K562 (cell line): ENCODE measurements at regions not wholly inside any gene's neighbourhood (a gene's known extent, or its start where the extent isn't known, plus 50 kb on each side); places are given as distances from the start of the nearest gene placed in this dataset.

Source experiments
- ATAC-seq: fragments of 200-7000 bp; cut with Tn5 transposase; 3 replicates; pipeline ENCODE4 v1.9.1; 2020; ENCODE audit warnings: moderate library complexity
- BruUV-seq: library from RNA; stranded (reverse); fragments of 400-500 nt; replicated peaks from 2 replicates; lab custom pipeline; 2021; lab: Mats Ljungman, UMichigan
- CTCF ChIA-PET: fragments of 300-600 bp; formaldehyde crosslinking; extraction: SDS; loops from one replicate; lab custom pipeline; 2021; ENCODE audit warnings: low intra/inter-chr PET ratio; lab: Yijun Ruan, JAX
- POLR2A ChIA-PET: fragments of 300-600, 350-650 bp; sonication (Branson Sonifier 250); formaldehyde crosslinking; extraction: SDS; loops from one replicate; lab custom pipeline; 2021; ENCODE audit warnings: antibody characterized with exemption, inconsistent platforms; lab: Yijun Ruan, JAX
- DNase-seq, 4 experiments: peaks; one replicate each; pipeline versions ENCODE4 v3.0.0 to v3.0.0-alpha.2; 2011 to 2018; ENCODE audit warnings: low spot score in 3 of 4, mixed read lengths in 3 of 4; ENCODE audit errors: extremely low read depth in 1 of 4
- FAIRE-seq: peaks from 2 replicates; lab custom pipeline; 2011; peaks lifted over from hg19 to GRCh38; lab: Jason Lieb, UNC
- H2AFZ ChIP-seq: 2 replicates; pipeline ENCODE4 v1.6.0; 2011; ENCODE audit warnings: low read depth, low read length, control low read depth, inconsistent platforms
- H3K27ac ChIP-seq: fragments of 200-600 bp; 3 replicates; pipeline ENCODE4 v1.8.0; 2011; ENCODE audit warnings: low read depth, mild to moderate bottlenecking, control low read depth, inconsistent platforms, low read length, moderate library complexity, mixed read lengths; ENCODE audit errors: extremely low read depth
- H3K27me3 ChIP-seq, 2 experiments: fragments of 300-600 bp in 1 of 2; 2 replicates in 1 of 2; 3 replicates in 1 of 2; pipeline versions ENCODE4 v1.6.0 to v1.8.0; 2011; ENCODE audit warnings: inconsistent platforms in 2 of 2, low read length in 2 of 2, mild to moderate bottlenecking in 1 of 2, mixed read lengths in 1 of 2, moderate library complexity in 1 of 2; ENCODE audit not compliant: control insufficient read depth in 2 of 2, insufficient read depth in 2 of 2
- H3K36me3 ChIP-seq: fragments of 300-600 bp; 3 replicates; pipeline ENCODE4 v1.8.0; 2011; ENCODE audit warnings: mild to moderate bottlenecking, low read length, inconsistent platforms; ENCODE audit not compliant: control insufficient read depth, insufficient read depth
- H3K4me1 ChIP-seq, 2 experiments: fragments of 200-600 bp in 1 of 2; replicated peaks in 1 of 2; 2 replicates in 1 of 2; 3 replicates in 1 of 2; pipeline versions ENCODE4 v1.5.1 to v1.8.0; 2011; ENCODE audit warnings: inconsistent platforms in 2 of 2, low read length in 2 of 2, mild to moderate bottlenecking in 1 of 2, mixed read lengths in 1 of 2, moderate library complexity in 1 of 2; ENCODE audit not compliant: control insufficient read depth in 2 of 2, insufficient read depth in 2 of 2
- H3K4me2 ChIP-seq: 2 replicates; pipeline ENCODE4 v1.6.1; 2011; ENCODE audit warnings: low read length, control low read depth, inconsistent platforms, mixed read lengths; ENCODE audit not compliant: insufficient read depth
- H3K4me3 ChIP-seq: fragments of 200-600 bp; sonication (generic), shearing (Covaris generic); 2 replicates; pipeline ENCODE4 v1.5.1; 2016; ENCODE audit warnings: control low read depth, inconsistent platforms
- H3K79me2 ChIP-seq: fragments of 200-600 bp; 3 replicates; pipeline ENCODE4 v1.8.0; 2011; ENCODE audit warnings: low read length, inconsistent platforms; ENCODE audit not compliant: control insufficient read depth, insufficient read depth
- H3K9ac ChIP-seq, 2 experiments: 2 replicates each; pipeline versions ENCODE4 v1.6.0 to v1.6.1; 2011; ENCODE audit warnings: low read depth in 2 of 2, low read length in 2 of 2, control low read depth in 1 of 2, inconsistent platforms in 1 of 2, mild to moderate bottlenecking in 1 of 2, mixed read lengths in 1 of 2; ENCODE audit not compliant: insufficient read depth in 1 of 2
- H3K9me1 ChIP-seq: one replicate; pipeline ENCODE4 v1.6.0; 2011; ENCODE audit warnings: inconsistent platforms, mild to moderate bottlenecking, low read length, moderate library complexity; ENCODE audit not compliant: control insufficient read depth, insufficient read depth
- H3K9me3 ChIP-seq: replicated peaks from 2 replicates; pipeline ENCODE4 v1.5.1; 2011; ENCODE audit warnings: low read depth, low read length, inconsistent platforms; ENCODE audit not compliant: control insufficient read depth, insufficient read depth
- H4K20me1 ChIP-seq: replicated peaks from 2 replicates; pipeline ENCODE4 v1.6.1; 2011; ENCODE audit warnings: low read length, inconsistent platforms, mixed read lengths; ENCODE audit not compliant: control insufficient read depth, insufficient read depth
- NR3C1 ChIP-seq: sonication (generic); formaldehyde crosslinking; IDR thresholded peaks from 2 replicates; pipeline ENCODE4 v1.8.1; 2022; ENCODE audit warnings: missing genetic modification reagents
- PML ChIP-seq: IDR thresholded peaks from 2 replicates; pipeline ENCODE4 v1.6.1; 2012; ENCODE audit warnings: low read length, inconsistent platforms
- POLR2A ChIP-seq: fragments of 450-650 bp; conservative IDR thresholded peaks from 2 replicates; pipeline ENCODE4 v1.6.1; 2016
- POLR2AphosphoS5 ChIP-seq: IDR thresholded peaks from 2 replicates; pipeline ENCODE4 v1.6.1; 2011; ENCODE audit warnings: mild to moderate bottlenecking, low read depth, low read length, moderate library complexity; ENCODE audit not compliant: control insufficient read depth, insufficient read depth
- RBFOX2 ChIP-seq: fragments of 200-400 bp; formaldehyde crosslinking; IDR thresholded peaks from 2 replicates; pipeline ENCODE4 v1.6.1; 2017; ENCODE audit warnings: low read depth, mild to moderate bottlenecking, low read length, moderate library complexity
- ZC3H8 ChIP-seq: fragments of 450-650 bp; IDR thresholded peaks from 2 replicates; pipeline ENCODE4 v1.6.1; 2017
- WGBS: fragments of 100-300 bp; shearing (Covaris generic); methylation state at CpG from one replicate; pipeline ENCODE4 v1.1.6; 2016; ENCODE audit warnings: low coverage, mixed read lengths; ENCODE audit not compliant: insufficient coverage; ENCODE audit errors: missing lambda C conversion rate; 5-methylcytosine and 5-hydroxymethylcytosine counted together
- in situ Hi-C: fragments of 300-500 bp; cut with MboI; formaldehyde crosslinking; loops from 4 replicates; pipeline ENCODE4 v1.15.0; 2018; ENCODE audit warnings: inconsistent platforms, mixed read lengths
- intact Hi-C: fragments of 100-400 bp; cut with micrococcal nuclease; formaldehyde crosslinking; loops from 2 replicates; pipeline ENCODE4 v1.14.2; 2022
- TF ChIP-seq, protein P1 (sequence below), 2 experiments: fragments of 450-650 bp in 1 of 2; IDR thresholded peaks; 2 replicates each; pipeline ENCODE4 v1.6.1; 2011 to 2017; ENCODE audit warnings: low read depth in 2 of 2, antibody characterized with exemption in 1 of 2, borderline replicate concordance in 1 of 2, low read length in 1 of 2, mild to moderate bottlenecking in 1 of 2, mixed read lengths in 1 of 2; ENCODE audit not compliant: control insufficient read depth in 1 of 2
- TF ChIP-seq, protein P2 (sequence below): fragments of 250-450 bp; sonication (Bioruptor Pico); IDR thresholded peaks from 2 replicates; pipeline ENCODE4 v1.4.0; 2020
- TF ChIP-seq, protein P3 (sequence below): fragments of 250-450 bp; sonication (Bioruptor Pico); IDR thresholded peaks from 2 replicates; pipeline ENCODE4 v1.8.0; 2021; ENCODE audit warnings: moderate library complexity, mild to moderate bottlenecking, inconsistent platforms
- TF ChIP-seq, protein P4 (sequence below): fragments of 200-800 bp; sonication (Bioruptor generic); IDR thresholded peaks from 2 replicates; pipeline ENCODE4 v1.6.1; 2016; ENCODE audit warnings: missing genetic modification characterization, missing compliant biosample characterization

DNA sequence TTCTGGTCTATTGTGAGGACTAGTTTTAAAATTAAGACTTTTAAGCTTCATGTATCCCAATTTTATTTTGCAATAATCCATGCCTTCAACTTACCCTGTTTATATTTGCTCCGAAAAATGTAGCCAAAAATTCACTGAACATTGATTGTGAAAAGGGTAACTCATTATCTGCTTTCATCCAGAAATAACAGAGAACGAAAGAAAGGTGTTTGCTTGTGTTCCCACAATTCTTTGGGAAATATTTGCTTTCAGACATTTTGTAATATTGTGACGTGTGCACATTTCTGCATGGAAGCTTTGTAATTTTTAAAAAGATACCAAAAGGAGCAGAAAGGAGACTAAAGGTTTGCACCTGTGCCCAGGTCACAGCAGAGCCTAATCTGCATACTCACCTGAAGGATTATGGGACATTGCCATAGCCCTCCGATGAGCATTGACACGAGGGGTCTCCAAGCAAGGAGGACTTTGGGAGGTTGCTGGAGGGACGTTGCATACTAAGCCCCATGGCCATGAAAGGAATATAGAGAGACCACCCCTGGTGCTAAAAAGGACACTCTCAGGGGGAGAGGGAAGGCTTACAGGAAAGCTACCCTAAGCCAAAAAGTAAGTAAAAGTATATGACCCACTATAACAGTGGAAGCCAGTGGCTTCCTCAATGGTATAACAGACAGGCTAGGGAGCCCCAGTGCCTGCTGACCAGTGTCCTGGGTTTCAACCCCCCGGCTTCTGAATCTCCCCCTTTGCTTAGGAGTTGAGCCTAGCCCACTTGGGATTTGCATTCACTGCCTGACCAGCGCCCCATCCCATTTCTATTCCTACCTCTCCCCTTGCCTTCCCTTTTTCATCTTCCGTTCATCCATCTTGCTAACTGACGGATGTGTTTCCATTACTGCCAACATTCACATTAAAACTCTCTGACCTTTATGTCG, 148.6 kb upstream of the ZC3H12A start:
- peak; percentile 79 for ATAC-seq
- WGBS: under 1% methylated on average over 11 of the region's 11 CpGs
- Histone ChIP-seq H3K9me1 (no peaks in the 10 kb centered on the region), H3K4me3 (no peak overlapping the region), H3K27me3 (peaks cover 2 to 11% of the 10 kb centered on the region in 2 experiments; a peak in 2 of 5 replicates), H2AFZ (no peak overlapping the region), H3K4me2 (no peak overlapping the region), H3K36me3 (no peaks in the 10 kb centered on the region), H3K4me1 (no peaks in the 10 kb centered on the region), H4K20me1 (no peaks in the 10 kb centered on the region), H3K27ac (no peak overlapping the region), H3K79me2 (no peaks in the 10 kb centered on the region), H3K9ac (no peak overlapping the region), H3K9me3 (no peaks in the 10 kb centered on the region)
- peak in 1 of 4 experiments; percentile 18 for DNase-seq
- ChIA-PET POLR2A (no interaction called here), CTCF (no interaction called here)
- no peak for FAIRE-seq
- no TSS peak for BruUV-seq
- in situ Hi-C loops: no loop called here
- intact Hi-C loops: loop anchor here (10.0 kb wide), 3 partner anchors 109 to 751 kb away; no protein-coding TSS in a partner anchor
- TF ChIP-seq PML: peak; percentile 74; the same call in 1 of the 2 replicates
- TF ChIP-seq NR3C1 (CRISPR knock-in tag): no peak
- TF ChIP-seq RBFOX2: peak; percentile 52
- peak; percentile 82 for TF ChIP-seq POLR2A
- peak; percentile 83; the same call in 1 of the 2 replicates for TF ChIP-seq ZC3H8
- TF ChIP-seq, protein P1, sequence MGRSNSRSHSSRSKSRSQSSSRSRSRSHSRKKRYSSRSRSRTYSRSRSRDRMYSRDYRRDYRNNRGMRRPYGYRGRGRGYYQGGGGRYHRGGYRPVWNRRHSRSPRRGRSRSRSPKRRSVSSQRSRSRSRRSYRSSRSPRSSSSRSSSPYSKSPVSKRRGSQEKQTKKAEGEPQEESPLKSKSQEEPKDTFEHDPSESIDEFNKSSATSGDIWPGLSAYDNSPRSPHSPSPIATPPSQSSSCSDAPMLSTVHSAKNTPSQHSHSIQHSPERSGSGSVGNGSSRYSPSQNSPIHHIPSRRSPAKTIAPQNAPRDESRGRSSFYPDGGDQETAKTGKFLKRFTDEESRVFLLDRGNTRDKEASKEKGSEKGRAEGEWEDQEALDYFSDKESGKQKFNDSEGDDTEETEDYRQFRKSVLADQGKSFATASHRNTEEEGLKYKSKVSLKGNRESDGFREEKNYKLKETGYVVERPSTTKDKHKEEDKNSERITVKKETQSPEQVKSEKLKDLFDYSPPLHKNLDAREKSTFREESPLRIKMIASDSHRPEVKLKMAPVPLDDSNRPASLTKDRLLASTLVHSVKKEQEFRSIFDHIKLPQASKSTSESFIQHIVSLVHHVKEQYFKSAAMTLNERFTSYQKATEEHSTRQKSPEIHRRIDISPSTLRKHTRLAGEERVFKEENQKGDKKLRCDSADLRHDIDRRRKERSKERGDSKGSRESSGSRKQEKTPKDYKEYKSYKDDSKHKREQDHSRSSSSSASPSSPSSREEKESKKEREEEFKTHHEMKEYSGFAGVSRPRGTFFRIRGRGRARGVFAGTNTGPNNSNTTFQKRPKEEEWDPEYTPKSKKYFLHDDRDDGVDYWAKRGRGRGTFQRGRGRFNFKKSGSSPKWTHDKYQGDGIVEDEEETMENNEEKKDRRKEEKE (IDR thresholded peaks at IDR 0.05; ENCODE audit: borderline replicate concordance in 1 of 2, control insufficient read depth in 1 of 2, low read depth in 2 of 2, low read length in 1 of 2): peak in 1 of 2 experiments; percentile 74; a peak in 1 of 4 replicates
- TF ChIP-seq, protein P2, sequence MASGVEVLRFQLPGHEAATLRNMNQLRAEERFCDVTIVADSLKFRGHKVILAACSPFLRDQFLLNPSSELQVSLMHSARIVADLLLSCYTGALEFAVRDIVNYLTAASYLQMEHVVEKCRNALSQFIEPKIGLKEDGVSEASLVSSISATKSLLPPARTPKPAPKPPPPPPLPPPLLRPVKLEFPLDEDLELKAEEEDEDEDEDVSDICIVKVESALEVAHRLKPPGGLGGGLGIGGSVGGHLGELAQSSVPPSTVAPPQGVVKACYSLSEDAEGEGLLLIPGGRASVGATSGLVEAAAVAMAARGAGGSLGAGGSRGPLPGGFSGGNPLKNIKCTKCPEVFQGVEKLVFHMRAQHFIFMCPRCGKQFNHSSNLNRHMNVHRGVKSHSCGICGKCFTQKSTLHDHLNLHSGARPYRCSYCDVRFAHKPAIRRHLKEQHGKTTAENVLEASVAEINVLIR (CRISPR knock-in tag): no peak
- peak; percentile 87; the same call in 1 of the 2 replicates for TF ChIP-seq POLR2AphosphoS5
- TF ChIP-seq, protein P3, sequence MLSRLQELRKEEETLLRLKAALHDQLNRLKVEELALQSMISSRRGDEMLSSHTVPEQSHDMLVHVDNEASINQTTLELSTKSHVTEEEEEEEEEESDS: 0 out of 2 replicates have a peak, but pooled peaks have one; percentile 39
- TF ChIP-seq, protein P4, sequence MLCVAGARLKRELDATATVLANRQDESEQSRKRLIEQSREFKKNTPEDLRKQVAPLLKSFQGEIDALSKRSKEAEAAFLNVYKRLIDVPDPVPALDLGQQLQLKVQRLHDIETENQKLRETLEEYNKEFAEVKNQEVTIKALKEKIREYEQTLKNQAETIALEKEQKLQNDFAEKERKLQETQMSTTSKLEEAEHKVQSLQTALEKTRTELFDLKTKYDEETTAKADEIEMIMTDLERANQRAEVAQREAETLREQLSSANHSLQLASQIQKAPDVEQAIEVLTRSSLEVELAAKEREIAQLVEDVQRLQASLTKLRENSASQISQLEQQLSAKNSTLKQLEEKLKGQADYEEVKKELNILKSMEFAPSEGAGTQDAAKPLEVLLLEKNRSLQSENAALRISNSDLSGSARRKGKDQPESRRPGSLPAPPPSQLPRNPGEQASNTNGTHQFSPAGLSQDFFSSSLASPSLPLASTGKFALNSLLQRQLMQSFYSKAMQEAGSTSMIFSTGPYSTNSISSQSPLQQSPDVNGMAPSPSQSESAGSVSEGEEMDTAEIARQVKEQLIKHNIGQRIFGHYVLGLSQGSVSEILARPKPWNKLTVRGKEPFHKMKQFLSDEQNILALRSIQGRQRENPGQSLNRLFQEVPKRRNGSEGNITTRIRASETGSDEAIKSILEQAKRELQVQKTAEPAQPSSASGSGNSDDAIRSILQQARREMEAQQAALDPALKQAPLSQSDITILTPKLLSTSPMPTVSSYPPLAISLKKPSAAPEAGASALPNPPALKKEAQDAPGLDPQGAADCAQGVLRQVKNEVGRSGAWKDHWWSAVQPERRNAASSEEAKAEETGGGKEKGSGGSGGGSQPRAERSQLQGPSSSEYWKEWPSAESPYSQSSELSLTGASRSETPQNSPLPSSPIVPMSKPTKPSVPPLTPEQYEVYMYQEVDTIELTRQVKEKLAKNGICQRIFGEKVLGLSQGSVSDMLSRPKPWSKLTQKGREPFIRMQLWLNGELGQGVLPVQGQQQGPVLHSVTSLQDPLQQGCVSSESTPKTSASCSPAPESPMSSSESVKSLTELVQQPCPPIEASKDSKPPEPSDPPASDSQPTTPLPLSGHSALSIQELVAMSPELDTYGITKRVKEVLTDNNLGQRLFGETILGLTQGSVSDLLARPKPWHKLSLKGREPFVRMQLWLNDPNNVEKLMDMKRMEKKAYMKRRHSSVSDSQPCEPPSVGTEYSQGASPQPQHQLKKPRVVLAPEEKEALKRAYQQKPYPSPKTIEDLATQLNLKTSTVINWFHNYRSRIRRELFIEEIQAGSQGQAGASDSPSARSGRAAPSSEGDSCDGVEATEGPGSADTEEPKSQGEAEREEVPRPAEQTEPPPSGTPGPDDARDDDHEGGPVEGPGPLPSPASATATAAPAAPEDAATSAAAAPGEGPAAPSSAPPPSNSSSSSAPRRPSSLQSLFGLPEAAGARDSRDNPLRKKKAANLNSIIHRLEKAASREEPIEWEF: no peak
